A673 (cell line): ENCODE measurements at regions not wholly inside any gene's neighbourhood (a gene's known extent, or its start where the extent isn't known, plus 50 kb on each side); places are given as distances from the start of the nearest gene placed in this dataset.

Source experiments
- BruUV-seq: library from RNA; stranded (reverse); fragments of 400-500 nt; replicated peaks from 2 replicates; lab custom pipeline; 2021; lab: Mats Ljungman, UMichigan
- CTCF ChIA-PET: fragments of 300-600 bp; sonication (Branson Sonifier 250); formaldehyde crosslinking; loops from one replicate; lab custom pipeline; 2022; ENCODE audit warnings: antibody characterized with exemption; lab: Charles Lee
- POLR2A ChIA-PET: fragments of 300-600 bp; sonication (Branson Sonifier 250); formaldehyde crosslinking; loops from one replicate; lab custom pipeline; 2022; ENCODE audit warnings: antibody characterized with exemption; ENCODE audit not compliant: low non-redundant PET; lab: Charles Lee
- DNase-seq: peaks from one replicate; pipeline ENCODE4 v3.0.0-alpha.2; 2015; ENCODE audit warnings: low spot score
- H3K27ac ChIP-seq: fragments of 200-600 bp; sonication (generic); 2 replicates; pipeline ENCODE4 v1.5.1; 2016; ENCODE audit warnings: mixed run types, low read depth, mild to moderate bottlenecking, mixed read lengths, antibody characterized with exemption, low read length; ENCODE audit not compliant: poor library complexity, severe bottlenecking
- H3K27me3 ChIP-seq: fragments of 200-600 bp; sonication (generic); replicated peaks from 2 replicates; pipeline ENCODE4 v1.6.1; 2017; ENCODE audit warnings: mixed run types, low read depth, mild to moderate bottlenecking, mixed read lengths, antibody characterized with exemption, low read length; ENCODE audit not compliant: insufficient read depth, poor library complexity
- H3K36me3 ChIP-seq: fragments of 200-600 bp; sonication (generic); 2 replicates; pipeline ENCODE4 v1.6.1; 2016; ENCODE audit warnings: mixed run types, mild to moderate bottlenecking, mixed read lengths, antibody characterized with exemption, low read length; ENCODE audit not compliant: insufficient read depth, poor library complexity, severe bottlenecking
- H3K4me1 ChIP-seq: fragments of 200-600 bp; sonication (generic); 2 replicates; pipeline ENCODE4 v1.6.1; 2017; ENCODE audit warnings: mixed run types, mild to moderate bottlenecking, mixed read lengths, antibody characterized with exemption, low read length; ENCODE audit not compliant: insufficient read depth, poor library complexity, severe bottlenecking
- H3K4me3 ChIP-seq: fragments of 200-600 bp; sonication (generic); 2 replicates; pipeline ENCODE4 v1.5.1; 2016; ENCODE audit warnings: low read depth, mixed run types, mild to moderate bottlenecking, mixed read lengths, low read length; ENCODE audit not compliant: poor library complexity, severe bottlenecking
- H3K9me3 ChIP-seq: fragments of 200-600 bp; sonication (generic); 2 replicates; pipeline ENCODE4 v1.6.1; 2016; ENCODE audit warnings: mixed run types, low read depth, mild to moderate bottlenecking, mixed read lengths, antibody characterized with exemption, low read length; ENCODE audit not compliant: poor library complexity, severe bottlenecking
- EZH2 ChIP-seq: fragments of 200-600 bp; sonication (generic); IDR thresholded peaks from 2 replicates; pipeline ENCODE4 v1.6.1; 2017; ENCODE audit warnings: borderline replicate concordance, low read depth, mild to moderate bottlenecking, mixed read lengths, antibody characterized with exemption, low read length; ENCODE audit not compliant: poor library complexity, severe bottlenecking
- intact Hi-C: fragments of 100-400 bp; cut with micrococcal nuclease; formaldehyde crosslinking; loops from one replicate; pipeline ENCODE4 v1.10.0; 2022; ENCODE audit not compliant: unreplicated experiment
- TF ChIP-seq, protein P1 (sequence below): fragments of 300-800, 200-600 bp; sonication (generic); conservative IDR thresholded peaks from 2 replicates; pipeline ENCODE4 v1.5.1; 2017; ENCODE audit warnings: low read depth, mild to moderate bottlenecking, antibody characterized with exemption, low read length, moderate library complexity, mixed read lengths

DNA sequence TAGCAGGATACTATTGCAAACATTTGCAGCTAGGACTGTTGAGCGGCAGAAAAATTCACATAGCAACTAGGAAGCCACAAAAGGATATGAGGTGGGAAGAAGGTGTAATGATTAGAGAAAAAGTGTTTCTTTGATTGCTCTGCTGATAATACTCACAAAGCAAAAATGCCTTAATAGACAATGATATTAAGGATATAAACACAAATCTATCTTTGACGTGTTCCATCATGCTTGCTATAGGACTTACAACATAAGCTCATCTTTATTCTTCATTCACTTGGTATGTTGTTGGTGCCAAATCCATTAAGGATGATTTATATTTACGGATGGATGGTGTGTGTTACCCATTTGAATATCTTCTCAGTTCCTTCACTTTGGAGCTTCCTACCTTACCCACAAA lies 309.3 kb downstream of the GPR37 start:
- CTCF ChIA-PET, result no interaction called here
- no peaks in the 10 kb centered on the region for H3K27me3 ChIP-seq
- intact Hi-C loops, result no loop called here
- POLR2A ChIA-PET, result no interaction called here
- no peak overlapping the region for H3K27ac ChIP-seq
- H3K4me1 ChIP-seq, result peaks cover 4% of the 10 kb centered on the region
- BruUV-seq, result no TSS peak
- H3K9me3 ChIP-seq, result no peaks in the 10 kb centered on the region
- H3K36me3 ChIP-seq, result no peaks in the 10 kb centered on the region
- TF ChIP-seq EZH2, result no peak
- TF ChIP-seq, protein P1, sequence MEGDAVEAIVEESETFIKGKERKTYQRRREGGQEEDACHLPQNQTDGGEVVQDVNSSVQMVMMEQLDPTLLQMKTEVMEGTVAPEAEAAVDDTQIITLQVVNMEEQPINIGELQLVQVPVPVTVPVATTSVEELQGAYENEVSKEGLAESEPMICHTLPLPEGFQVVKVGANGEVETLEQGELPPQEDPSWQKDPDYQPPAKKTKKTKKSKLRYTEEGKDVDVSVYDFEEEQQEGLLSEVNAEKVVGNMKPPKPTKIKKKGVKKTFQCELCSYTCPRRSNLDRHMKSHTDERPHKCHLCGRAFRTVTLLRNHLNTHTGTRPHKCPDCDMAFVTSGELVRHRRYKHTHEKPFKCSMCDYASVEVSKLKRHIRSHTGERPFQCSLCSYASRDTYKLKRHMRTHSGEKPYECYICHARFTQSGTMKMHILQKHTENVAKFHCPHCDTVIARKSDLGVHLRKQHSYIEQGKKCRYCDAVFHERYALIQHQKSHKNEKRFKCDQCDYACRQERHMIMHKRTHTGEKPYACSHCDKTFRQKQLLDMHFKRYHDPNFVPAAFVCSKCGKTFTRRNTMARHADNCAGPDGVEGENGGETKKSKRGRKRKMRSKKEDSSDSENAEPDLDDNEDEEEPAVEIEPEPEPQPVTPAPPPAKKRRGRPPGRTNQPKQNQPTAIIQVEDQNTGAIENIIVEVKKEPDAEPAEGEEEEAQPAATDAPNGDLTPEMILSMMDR, result no peak
- no peak for DNase-seq
- H3K4me3 ChIP-seq, result no peak overlapping the region

DNA sequence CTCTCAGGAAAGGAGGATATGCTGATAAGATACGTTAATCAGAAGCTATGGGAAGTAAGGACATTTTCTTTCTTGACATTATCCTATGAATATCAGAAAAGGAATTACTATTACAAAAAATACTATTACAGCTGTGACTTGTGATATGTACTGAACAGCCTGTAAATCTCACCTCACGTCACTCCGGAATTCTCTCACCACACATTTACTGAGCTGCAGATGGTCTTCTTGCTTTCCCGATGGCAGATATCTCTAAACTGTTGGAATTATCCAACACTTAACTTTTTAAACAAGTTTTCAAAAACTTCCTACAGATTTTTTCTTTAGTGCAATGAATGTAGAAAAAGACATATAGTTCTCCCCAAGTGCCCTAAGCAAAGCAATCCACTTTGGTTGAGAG lies 313.4 kb downstream of the GPR37 start:
- no peak for DNase-seq
- Histone ChIP-seq H3K4me1 (no peaks in the 10 kb centered on the region), H3K9me3 (no peaks in the 10 kb centered on the region), H3K27me3 (no peaks in the 10 kb centered on the region), H3K27ac (no peak overlapping the region), H3K36me3 (no peaks in the 10 kb centered on the region), H3K4me3 (no peak overlapping the region)
- CTCF ChIA-PET, result interaction anchor here (0.6 kb wide), 1 partner anchor 1683 kb away, joined by 4 read pairs; no protein-coding TSS in a partner anchor
- intact Hi-C loops, result no loop called here
- no peak for TF ChIP-seq EZH2
- TF ChIP-seq, protein P1, result no peak
- POLR2A ChIA-PET, result no interaction called here
- BruUV-seq, result no TSS peak

DNA sequence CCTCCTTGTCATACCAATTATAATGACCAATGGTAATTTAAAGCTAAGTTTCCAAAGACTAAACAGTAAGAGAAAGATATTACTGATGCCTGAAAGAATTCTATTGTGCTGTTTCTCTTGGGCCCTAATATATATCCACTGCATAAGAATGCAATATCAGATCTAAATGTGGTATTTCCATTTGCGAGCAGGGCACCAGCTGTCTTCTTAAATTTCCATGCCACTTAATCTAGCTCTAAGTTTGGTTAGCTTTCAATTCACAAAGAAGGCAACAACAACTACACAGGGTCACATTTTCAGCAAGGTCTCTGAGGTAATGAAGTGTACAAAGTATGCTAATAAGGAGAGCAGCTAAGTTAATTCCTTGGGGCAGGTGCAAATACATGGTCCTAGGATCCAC lies 315.7 kb downstream of the GPR37 start:
- no peaks in the 10 kb centered on the region for H3K27me3 ChIP-seq
- BruUV-seq, result no TSS peak
- POLR2A ChIA-PET, result no interaction called here
- CTCF ChIA-PET, result no interaction called here
- no peak overlapping the region for H3K27ac ChIP-seq
- no peaks in the 10 kb centered on the region for H3K36me3 ChIP-seq
- no peaks in the 10 kb centered on the region for H3K4me1 ChIP-seq
- H3K4me3 ChIP-seq, result no peak overlapping the region
- H3K9me3 ChIP-seq, result no peaks in the 10 kb centered on the region
- TF ChIP-seq, protein P1, result no peak
- no peak for TF ChIP-seq EZH2
- intact Hi-C loops, result no loop called here
- no peak for DNase-seq
